ENCODE measurements at regions not wholly inside any gene's neighbourhood (a gene's known extent, or its start where the extent isn't known, plus 50 kb on each side); places are given as distances from the start of the nearest gene placed in this dataset.

DNA sequence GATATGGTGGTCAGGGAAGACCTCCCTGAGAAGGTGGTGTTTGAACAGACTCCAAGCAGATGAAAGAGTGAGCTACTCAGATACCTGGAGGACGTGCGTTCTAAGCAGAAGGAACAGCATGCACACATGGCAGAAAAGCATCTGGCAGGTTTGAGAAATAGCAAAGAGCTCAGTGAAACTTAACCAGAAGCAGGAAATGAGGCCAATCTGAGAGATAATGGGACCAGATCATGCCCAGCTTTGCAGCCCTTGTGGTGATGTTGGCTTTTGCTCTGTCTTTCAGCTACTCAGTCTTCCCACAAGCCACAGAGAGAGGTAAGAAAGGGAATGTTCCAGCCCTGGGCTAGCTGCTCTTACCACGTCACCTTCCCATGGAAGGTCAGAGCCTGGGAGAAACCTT, 176.3 kb upstream of the GSC start:
- H3K4me3 Mint-ChIP-seq, result no peak overlapping the region
- no peak for DNase-seq
- TF ChIP-seq, protein P1, sequence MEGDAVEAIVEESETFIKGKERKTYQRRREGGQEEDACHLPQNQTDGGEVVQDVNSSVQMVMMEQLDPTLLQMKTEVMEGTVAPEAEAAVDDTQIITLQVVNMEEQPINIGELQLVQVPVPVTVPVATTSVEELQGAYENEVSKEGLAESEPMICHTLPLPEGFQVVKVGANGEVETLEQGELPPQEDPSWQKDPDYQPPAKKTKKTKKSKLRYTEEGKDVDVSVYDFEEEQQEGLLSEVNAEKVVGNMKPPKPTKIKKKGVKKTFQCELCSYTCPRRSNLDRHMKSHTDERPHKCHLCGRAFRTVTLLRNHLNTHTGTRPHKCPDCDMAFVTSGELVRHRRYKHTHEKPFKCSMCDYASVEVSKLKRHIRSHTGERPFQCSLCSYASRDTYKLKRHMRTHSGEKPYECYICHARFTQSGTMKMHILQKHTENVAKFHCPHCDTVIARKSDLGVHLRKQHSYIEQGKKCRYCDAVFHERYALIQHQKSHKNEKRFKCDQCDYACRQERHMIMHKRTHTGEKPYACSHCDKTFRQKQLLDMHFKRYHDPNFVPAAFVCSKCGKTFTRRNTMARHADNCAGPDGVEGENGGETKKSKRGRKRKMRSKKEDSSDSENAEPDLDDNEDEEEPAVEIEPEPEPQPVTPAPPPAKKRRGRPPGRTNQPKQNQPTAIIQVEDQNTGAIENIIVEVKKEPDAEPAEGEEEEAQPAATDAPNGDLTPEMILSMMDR (IDR thresholded peaks at IDR 0.05), result no peak
- H3K4me1 Mint-ChIP-seq, result no peaks in the 10 kb centered on the region
- H3K36me3 Mint-ChIP-seq (ENCODE audit: low read depth), result no peaks in the 10 kb centered on the region
- H3K9me3 Mint-ChIP-seq, result peaks cover 14% of the 10 kb centered on the region
- peaks cover 11% of the 10 kb centered on the region for H3K27me3 Mint-ChIP-seq (ENCODE audit: low read depth, poor library complexity)
- no peak overlapping the region for H3K27ac Mint-ChIP-seq

- Mint-ChIP-seq H3K27ac (no peak overlapping the region), H3K9me3 (peaks cover 14% of the 10 kb centered on the region), H3K27me3 (ENCODE audit: low read depth, poor library complexity) (peaks cover 11% of the 10 kb centered on the region), H3K36me3 (ENCODE audit: low read depth) (no peaks in the 10 kb centered on the region), H3K4me1 (no peaks in the 10 kb centered on the region), H3K4me3 (no peak overlapping the region)
- no peak for DNase-seq
- TF ChIP-seq, protein P1 (IDR thresholded peaks at IDR 0.05), result no peak
Observed at GRCh38 chr14:94945615-94946014, 175.7 kb upstream of the GSC start.

GRCh38 chr14:94944636-94945258, 174.8 kb upstream of the GSC start:
- no peaks in the 10 kb centered on the region for H3K4me1 Mint-ChIP-seq
- TF ChIP-seq, protein P1 (IDR thresholded peaks at IDR 0.05), result no peak
- H3K4me3 Mint-ChIP-seq, result no peak overlapping the region
- H3K36me3 Mint-ChIP-seq (ENCODE audit: low read depth), result no peaks in the 10 kb centered on the region
- peaks cover 14% of the 10 kb centered on the region for H3K9me3 Mint-ChIP-seq
- H3K27me3 Mint-ChIP-seq (ENCODE audit: low read depth, poor library complexity), result peaks cover 6% of the 10 kb centered on the region
- DNase-seq, result no peak
- H3K27ac Mint-ChIP-seq, result no peak overlapping the region

DNA sequence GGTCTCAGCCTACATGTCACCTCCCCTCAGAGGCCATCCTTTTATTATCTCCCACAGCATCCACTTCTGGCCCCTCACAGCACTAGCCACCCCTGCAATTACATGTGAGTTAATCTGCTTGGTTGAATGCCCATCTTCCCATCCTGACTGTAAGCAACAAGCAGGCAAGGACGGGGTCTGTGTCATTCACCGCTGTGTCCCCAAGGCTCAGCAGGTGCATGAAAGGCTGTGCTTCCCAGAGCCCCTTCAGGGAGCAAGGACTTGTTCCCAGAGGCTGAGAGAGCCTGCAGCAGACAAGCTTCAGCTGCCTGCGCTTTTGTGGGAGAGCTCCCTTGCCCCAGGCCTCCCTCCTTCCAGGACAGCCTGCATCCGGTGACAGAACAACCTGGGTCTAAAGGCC, 172.7 kb upstream of the GSC start:
- no peaks in the 10 kb centered on the region for H3K36me3 Mint-ChIP-seq (ENCODE audit: low read depth)
- no peak for DNase-seq
- TF ChIP-seq, protein P1 (IDR thresholded peaks at IDR 0.05), result no peak
- H3K9me3 Mint-ChIP-seq, result peaks cover 5% of the 10 kb centered on the region
- H3K27ac Mint-ChIP-seq, result no peak overlapping the region
- H3K27me3 Mint-ChIP-seq (ENCODE audit: low read depth, poor library complexity), result peaks cover 6% of the 10 kb centered on the region
- H3K4me3 Mint-ChIP-seq, result no peak overlapping the region
- no peaks in the 10 kb centered on the region for H3K4me1 Mint-ChIP-seq

- Mint-ChIP-seq H3K9me3 (no peaks in the 10 kb centered on the region), H3K27ac (no peak overlapping the region), H3K4me1 (peaks cover 2% of the 10 kb centered on the region), H3K4me3 (no peak overlapping the region), H3K27me3 (ENCODE audit: low read depth, poor library complexity) (peaks cover 6% of the 10 kb centered on the region), H3K36me3 (ENCODE audit: low read depth) (no peaks in the 10 kb centered on the region)
- no peak for DNase-seq
- TF ChIP-seq, protein P1 (IDR thresholded peaks at IDR 0.05), result no peak
Observed at GRCh38 chr14:94941311-94941710, 171.4 kb upstream of the GSC start.

GRCh38 chr14:94940263-94940993, 170.5 kb upstream of the GSC start:
- no peak overlapping the region for H3K27ac Mint-ChIP-seq
- TF ChIP-seq, protein P1 (IDR thresholded peaks at IDR 0.05), result no peak
- no peak overlapping the region for H3K4me3 Mint-ChIP-seq
- H3K27me3 Mint-ChIP-seq (ENCODE audit: low read depth, poor library complexity), result no peaks in the 10 kb centered on the region
- no peaks in the 10 kb centered on the region for H3K9me3 Mint-ChIP-seq
- no peaks in the 10 kb centered on the region for H3K36me3 Mint-ChIP-seq (ENCODE audit: low read depth)
- no peak for DNase-seq
- peaks cover 4% of the 10 kb centered on the region for H3K4me1 Mint-ChIP-seq

All from nephron progenitor cell (in vitro differentiated cells).